Peyer's patch (tissue), 4 donors: ENCODE measurements at regions not wholly inside any gene's neighbourhood (a gene's known extent, or its start where the extent isn't known, plus 50 kb on each side); places are given as distances from the start of the nearest gene placed in this dataset.

Experiments
- DNase-seq, 3 donors: peaks; one replicate each; pipeline ENCODE4 v3.0.0-alpha.2; 2017 to 2019
- H3K27ac ChIP-seq, 4 donors: fragments of 200-600 bp; sonication (generic); one replicate each; pipeline ENCODE4 v1.5.1; 2016 to 2019
- H3K27me3 ChIP-seq, 2 donors: fragments of 200-600 bp; sonication (generic); one replicate each; pipeline ENCODE4 v1.5.1; 2019
- H3K36me3 ChIP-seq, 3 donors: fragments of 200-600 bp; sonication (generic); one replicate each; pipeline ENCODE4 v1.5.1; 2016 to 2019
- H3K4me1 ChIP-seq, 4 donors: fragments of 200-600 bp; sonication (generic); one replicate each; pipeline ENCODE4 v1.5.1; 2016 to 2019
- H3K4me3 ChIP-seq, 4 donors: fragments of 200-600 bp; sonication (generic); 1 replicate in 3 of 4; 2 replicates in 1 of 4; pipeline ENCODE4 v1.5.1; 2016 to 2019; ENCODE audit warnings: mild to moderate bottlenecking in 1 of 4
- H3K9me3 ChIP-seq, 4 donors: fragments of 200-600 bp; sonication (generic); one replicate each; pipeline ENCODE4 v1.5.1; 2016 to 2019; ENCODE audit warnings: mild to moderate bottlenecking in 1 of 4
- CTCF ChIP-seq, 6 experiments: fragments of 450-650 bp in 4 of 6; fragments of 200-600 bp in 2 of 6; sonication (generic) in 1 of 6; IDR thresholded peaks; one replicate each; pipeline ENCODE4 v1.5.1; 2017 to 2019; ENCODE audit warnings: antibody characterized with exemption in 6 of 6, mild to moderate bottlenecking in 3 of 6, moderate library complexity in 1 of 6
- POLR2A ChIP-seq, 2 donors: fragments of 450-650 bp; IDR thresholded peaks; one replicate each; pipeline ENCODE4 v1.5.1; 2017; ENCODE audit warnings: antibody characterized with exemption in 2 of 2, mild to moderate bottlenecking in 2 of 2, moderate library complexity in 2 of 2
- small RNA-seq, 2 donors: library from RNA; depleted of rRNA; stranded (forward); fragments of <200 nt; gene quantifications; one replicate each; pipeline ENCODE3, GENCODE V24; 2016

GRCh38 chr2:9790702-9791225 is 52.5 kb upstream of the TAF1B start:
- Histone ChIP-seq H3K36me3 (no peaks in the 10 kb centered on the region), H3K9me3 (peaks cover 0 to 4% (median 0%) of the 10 kb centered on the region in 4 donors), H3K4me1 (no peaks in the 10 kb centered on the region), H3K27me3 (no peaks in the 10 kb centered on the region), H3K27ac (no peak overlapping the region), H3K4me3 (no peak overlapping the region)
- no peak for DNase-seq
- TF ChIP-seq POLR2A (IDR thresholded peaks at IDR 0.05), result no peak
- TF ChIP-seq CTCF (IDR thresholded peaks at IDR 0.05), result no peak

- H3K4me1 ChIP-seq, result no peaks in the 10 kb centered on the region
- no peak for TF ChIP-seq CTCF (IDR thresholded peaks at IDR 0.05)
- no peak for TF ChIP-seq POLR2A (IDR thresholded peaks at IDR 0.05)
- no peak for DNase-seq
Measured at GRCh38 chr2:9791711-9792110, 51.6 kb upstream of the TAF1B start.

GRCh38 chr2:9793156-9793917 is 49.9 kb upstream of the TAF1B start:
- Histone ChIP-seq H3K27ac (no peak overlapping the region), H3K9me3 (peaks cover 0 to 2% (median 0%) of the 10 kb centered on the region in 4 donors), H3K36me3 (no peaks in the 10 kb centered on the region), H3K4me3 (no peak overlapping the region), H3K27me3 (no peaks in the 10 kb centered on the region), H3K4me1 (peaks cover 0 to 11% (median 2%) of the 10 kb centered on the region in 4 donors)
- no peak for TF ChIP-seq POLR2A (IDR thresholded peaks at IDR 0.05)
- TF ChIP-seq CTCF (IDR thresholded peaks at IDR 0.05), result no peak
- DNase-seq, result no peak

More at GRCh38 chr2:9791711-9792110, 51.6 kb upstream of the TAF1B start:
- Histone ChIP-seq H3K4me3 (no peak overlapping the region), H3K36me3 (no peaks in the 10 kb centered on the region), H3K27ac (no peak overlapping the region), H3K27me3 (no peaks in the 10 kb centered on the region), H3K9me3 (peaks cover 0 to 4% (median 0%) of the 10 kb centered on the region in 4 donors)

Small RNAs in the stretch of these regions (small RNA-seq; reads per million reads assigned to genes)
- gene AC082651.2 (0 reads per million in 2 donors), gene RNU4-73P (0 reads per million in 2 donors)
